IMR-90 (cell line): ENCODE measurements at regions not wholly inside any gene's neighbourhood (a gene's known extent, or its start where the extent isn't known, plus 50 kb on each side); places are given as distances from the start of the nearest gene placed in this dataset.

ENCODE experiments used
- ATAC-seq: fragments of 200-7000 bp; cut with Tn5 transposase; 2 replicates; pipeline ENCODE4 v1.9.1; 2020; ENCODE audit warnings: low read depth, mild to moderate bottlenecking, moderate library complexity
- BruUV-seq: library from RNA; stranded (reverse); fragments of 400-500 nt; replicated peaks from 2 replicates; lab custom pipeline; 2021; lab: Mats Ljungman, UMichigan
- CTCF ChIA-PET: fragments of 300-600 bp; formaldehyde crosslinking; extraction: SDS; loops from one replicate; lab custom pipeline; 2021; ENCODE audit warnings: antibody characterized with exemption; lab: Yijun Ruan, JAX
- POLR2A ChIA-PET: fragments of 300-600 bp; sonication (Branson Sonifier 250); formaldehyde crosslinking; loops from one replicate; lab custom pipeline; 2022; ENCODE audit warnings: antibody characterized with exemption; ENCODE audit not compliant: unreplicated experiment; lab: Charles Lee
- DNase-seq: peaks from one replicate; pipeline ENCODE4 v3.0.0; 2013
- H2AFZ ChIP-seq: replicated peaks from 2 replicates; pipeline ENCODE3; 2013; ENCODE audit warnings: low read length, mild to moderate bottlenecking; ENCODE audit not compliant: poor library complexity
- H2AK5ac ChIP-seq: 2 replicates; pipeline ENCODE4 v1.6.1; 2013; ENCODE audit warnings: low read depth, low read length, inconsistent platforms
- H2AK9ac ChIP-seq: replicated peaks from 2 replicates; pipeline ENCODE3; 2013; ENCODE audit warnings: mild to moderate bottlenecking, low read depth, low read length, moderate library complexity; ENCODE audit not compliant: poor library complexity
- H2BK120ac ChIP-seq: 2 replicates; pipeline ENCODE4 v1.6.1; 2013; ENCODE audit warnings: low read depth, low read length, inconsistent platforms
- H2BK15ac ChIP-seq: 3 replicates; pipeline ENCODE4 v1.6.1; 2013; ENCODE audit warnings: low read depth, low read length, inconsistent platforms
- H2BK20ac ChIP-seq: 2 replicates; pipeline ENCODE4 v1.6.1; 2013; ENCODE audit warnings: low read depth, mild to moderate bottlenecking, inconsistent platforms, low read length, moderate library complexity
- H2BK5ac ChIP-seq: 2 replicates; pipeline ENCODE4 v1.6.1; 2013; ENCODE audit warnings: mild to moderate bottlenecking, low read depth, low read length, inconsistent platforms; ENCODE audit not compliant: poor library complexity, severe bottlenecking
- H3K14ac ChIP-seq: replicated peaks from 2 replicates; pipeline ENCODE4 v1.6.1; 2013; ENCODE audit warnings: low read depth, low read length, inconsistent platforms
- H3K18ac ChIP-seq: 2 replicates; pipeline ENCODE4 v1.6.1; 2013; ENCODE audit warnings: low read depth, low read length, control low read depth
- H3K23ac ChIP-seq: 2 replicates; pipeline ENCODE4 v1.6.1; 2013; ENCODE audit warnings: low read depth, low read length, inconsistent platforms
- H3K27ac ChIP-seq: 2 replicates; pipeline ENCODE4 v1.5.1; 2013; ENCODE audit warnings: mild to moderate bottlenecking, control low read depth, low read length; ENCODE audit not compliant: insufficient read depth
- H3K27me3 ChIP-seq: 2 replicates; pipeline ENCODE4 v1.6.1; 2013; ENCODE audit warnings: low read length; ENCODE audit not compliant: control insufficient read depth, insufficient read depth
- H3K36me3 ChIP-seq: 2 replicates; pipeline ENCODE4 v1.6.1; 2013; ENCODE audit warnings: low read length, mixed read lengths; ENCODE audit not compliant: control insufficient read depth, insufficient read depth
- H3K4ac ChIP-seq: 2 replicates; pipeline ENCODE4 v1.6.1; 2013; ENCODE audit warnings: low read depth, low read length, inconsistent platforms
- H3K4me1 ChIP-seq: 2 replicates; pipeline ENCODE4 v1.6.1; 2013; ENCODE audit warnings: low read length, mixed read lengths; ENCODE audit not compliant: control insufficient read depth, insufficient read depth
- H3K4me2 ChIP-seq: 2 replicates; pipeline ENCODE4 v1.6.1; 2013; ENCODE audit warnings: low read depth, mild to moderate bottlenecking, control low read depth, low read length, moderate library complexity
- H3K4me3 ChIP-seq: 2 replicates; pipeline ENCODE4 v1.5.1; 2013; ENCODE audit warnings: low read depth, mild to moderate bottlenecking, control low read depth, low read length, moderate library complexity; ENCODE audit not compliant: insufficient read depth
- H3K56ac ChIP-seq: 2 replicates; pipeline ENCODE4 v1.6.1; 2013; ENCODE audit warnings: low read length, inconsistent platforms; ENCODE audit not compliant: insufficient read depth; ENCODE audit errors: extremely low read depth
- H3K79me1 ChIP-seq, 2 experiments: 2 replicates each; pipeline ENCODE4 v1.6.1; 2013; ENCODE audit warnings: low read length in 2 of 2, inconsistent platforms in 1 of 2, low read depth in 1 of 2
- H3K9ac ChIP-seq: 2 replicates; pipeline ENCODE4 v1.6.1; 2013; ENCODE audit warnings: low read depth, low read length, control low read depth
- H3K9me1 ChIP-seq: 2 replicates; pipeline ENCODE4 v1.6.1; 2013; ENCODE audit warnings: low read length, inconsistent platforms; ENCODE audit not compliant: insufficient read depth
- H3K9me3 ChIP-seq: 2 replicates; pipeline ENCODE4 v1.6.1; 2013; ENCODE audit warnings: low read length; ENCODE audit not compliant: control insufficient read depth, insufficient read depth
- H4K20me1 ChIP-seq: 2 replicates; pipeline ENCODE4 v1.6.1; 2013; ENCODE audit warnings: low read length, inconsistent platforms; ENCODE audit not compliant: insufficient read depth
- H4K5ac ChIP-seq: 2 replicates; pipeline ENCODE4 v1.6.1; 2013; ENCODE audit warnings: mild to moderate bottlenecking, low read depth, low read length, control low read depth
- H4K8ac ChIP-seq, 2 experiments: 2 replicates each; pipeline ENCODE4 v1.6.1; 2013; ENCODE audit warnings: low read depth in 2 of 2, low read length in 2 of 2, control low read depth in 1 of 2, inconsistent platforms in 1 of 2
- H4K91ac ChIP-seq: 2 replicates; pipeline ENCODE4 v1.6.1; 2013; ENCODE audit warnings: low read depth, low read length, inconsistent platforms; ENCODE audit not compliant: insufficient read depth
- BHLHE40 ChIP-seq: fragments of 150-350 bp; IDR thresholded peaks from 2 replicates; pipeline ENCODE4 v1.6.1; 2016; ENCODE audit warnings: mild to moderate bottlenecking, low read depth, low read length
- CEBPB ChIP-seq: IDR thresholded peaks from 2 replicates; pipeline ENCODE4 v1.6.1; 2012; ENCODE audit warnings: low read depth, low read length, improper control_type of control experiment
- CHD1 ChIP-seq: IDR thresholded peaks from 2 replicates; pipeline ENCODE4 v1.6.1; 2012; ENCODE audit warnings: low read depth, low read length, improper control_type of control experiment
- FOS ChIP-seq: fragments of 150-350 bp; IDR thresholded peaks from 2 replicates; pipeline ENCODE4 v1.6.1; 2016; ENCODE audit warnings: low read depth, low read length
- MAFK ChIP-seq: IDR thresholded peaks from 2 replicates; pipeline ENCODE4 v1.6.1; 2012; ENCODE audit warnings: low read depth, low read length, improper control_type of control experiment
- MAZ ChIP-seq: IDR thresholded peaks from 2 replicates; pipeline ENCODE4 v1.6.1; 2012; ENCODE audit warnings: low read depth, mild to moderate bottlenecking, low read length, improper control_type of control experiment, moderate library complexity, borderline replicate concordance
- MXI1 ChIP-seq: IDR thresholded peaks from 2 replicates; pipeline ENCODE4 v1.6.1; 2012; ENCODE audit warnings: low read depth, mild to moderate bottlenecking, low read length, moderate library complexity, borderline replicate concordance
- NFE2L2 ChIP-seq: fragments of 150-350 bp; IDR thresholded peaks from 2 replicates; pipeline ENCODE4 v1.6.1; 2016; ENCODE audit warnings: low read depth, mild to moderate bottlenecking, low read length
- POLR2A ChIP-seq: IDR thresholded peaks from 2 replicates; pipeline ENCODE4 v1.6.1; 2012; ENCODE audit warnings: mild to moderate bottlenecking, low read depth, low read length
- RAD21 ChIP-seq: IDR thresholded peaks from 2 replicates; pipeline ENCODE4 v1.6.1; 2012; ENCODE audit warnings: low read length, improper control_type of control experiment
- RCOR1 ChIP-seq: IDR thresholded peaks from 2 replicates; pipeline ENCODE4 v1.6.1; 2012; ENCODE audit warnings: mild to moderate bottlenecking, low read length, improper control_type of control experiment; ENCODE audit not compliant: insufficient replicate concordance
- RFX5 ChIP-seq: IDR thresholded peaks from 2 replicates; pipeline ENCODE4 v1.8.0; 2012; ENCODE audit warnings: low read depth, mild to moderate bottlenecking, low read length, moderate library complexity
- SMC3 ChIP-seq: fragments of 150-350 bp; IDR thresholded peaks from 2 replicates; pipeline ENCODE4 v1.6.1; 2016; ENCODE audit warnings: low read depth, mild to moderate bottlenecking, antibody characterized with exemption, low read length, moderate library complexity
- WGBS, 2 experiments: methylation state at CpG; one replicate each; pipeline versions ENCODE4 v1.1.5 to v1.1.7; 2013; ENCODE audit warnings: missing lambda C conversion rate in 2 of 2; ENCODE audit not compliant: insufficient read length in 1 of 2; ENCODE audit errors: extremely low coverage in 2 of 2; 5-methylcytosine and 5-hydroxymethylcytosine counted together
- dilution Hi-C: fragments of 300-500 bp; cut with HindIII; formaldehyde crosslinking; loops from one replicate; pipeline ENCODE4 v1.14.3; 2018; ENCODE audit warnings: low sequenced_read_pairs; ENCODE audit not compliant: unreplicated experiment
- in situ Hi-C: fragments of 300-500 bp; cut with MboI; formaldehyde crosslinking; loops from 3 replicates; pipeline ENCODE4 v1.14.3; 2019; ENCODE audit warnings: low sequenced_read_pairs, inconsistent platforms, mixed read lengths
- intact Hi-C: fragments of 100-400 bp; cut with micrococcal nuclease; formaldehyde crosslinking; loops from 2 replicates; pipeline ENCODE4 v1.10.0; 2022
- TF ChIP-seq, protein P1 (sequence below): conservative IDR thresholded peaks from 2 replicates; pipeline ENCODE4 v1.5.1; 2012; ENCODE audit warnings: mild to moderate bottlenecking, low read depth, low read length, improper control_type of control experiment
- TF ChIP-seq, protein P2 (sequence below): fragments of 150-350 bp; IDR thresholded peaks from 2 replicates; pipeline ENCODE4 v1.6.1; 2016; ENCODE audit warnings: low read depth, mild to moderate bottlenecking, low read length, moderate library complexity, borderline replicate concordance
- TF ChIP-seq, protein P3 (sequence below): fragments of 150-350 bp; IDR thresholded peaks from 2 replicates; pipeline ENCODE4 v1.6.1; 2017; ENCODE audit warnings: mild to moderate bottlenecking, antibody characterized with exemption, low read length, low read depth

DNA sequence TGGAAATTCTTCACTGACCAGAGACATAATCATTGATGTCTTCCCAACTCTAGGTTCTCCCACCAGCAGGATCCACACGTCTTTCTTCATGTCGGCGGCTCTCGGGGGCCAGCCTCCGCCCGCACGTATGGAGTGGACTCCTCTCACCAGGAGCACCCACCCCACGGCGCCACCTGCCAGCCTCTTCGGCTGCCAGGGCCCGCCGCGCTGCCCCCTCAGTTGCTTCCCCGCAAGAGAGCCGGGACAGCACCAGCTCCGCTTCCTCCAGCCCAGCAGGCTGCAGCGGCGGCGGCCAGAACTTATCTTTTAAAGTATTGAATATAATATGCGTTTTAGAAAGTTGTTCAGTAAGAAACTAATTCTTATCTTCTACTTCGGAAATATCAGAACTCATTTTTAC, 273.5 kb downstream of the LIPI start:
- ATAC-seq: no peak
- DNase-seq: no peak
- Histone ChIP-seq H4K91ac (no peak overlapping the region), H3K23ac (no peak overlapping the region), H3K4me1 (no peaks in the 10 kb centered on the region), H3K36me3 (no peaks in the 10 kb centered on the region; the same call in 1 of the 2 replicates), H2AK9ac (no peak overlapping the region), H2BK15ac (no peak overlapping the region), H3K4me2 (no peak overlapping the region), H3K79me1 (no peaks in the 10 kb centered on the region), H3K56ac (no peak overlapping the region), H3K9me1 (no peaks in the 10 kb centered on the region), H2BK120ac (no peak overlapping the region), H2BK20ac (no peak overlapping the region), H4K20me1 (no peaks in the 10 kb centered on the region), H3K18ac (no peak overlapping the region), H2BK5ac (no peak overlapping the region), H4K5ac (no peak overlapping the region), H2AK5ac (no peak overlapping the region), H3K9ac (no peak overlapping the region), H4K8ac (no peak overlapping the region), H2AFZ (no peak overlapping the region), H3K14ac (no peak overlapping the region), H3K4ac (no peak overlapping the region), H3K27me3 (no peaks in the 10 kb centered on the region), H3K9me3 (no peaks in the 10 kb centered on the region; the same call in 1 of the 2 replicates), H3K27ac (no peak overlapping the region), H3K4me3 (no peak overlapping the region)
- in situ Hi-C loops: no loop called here
- intact Hi-C loops: no loop called here
- dilution Hi-C loops: no loop called here
- no TSS peak for BruUV-seq
- ChIA-PET POLR2A (no interaction called here), CTCF (no interaction called here)
- TF ChIP-seq NFE2L2 (no peak), POLR2A (no peak), BHLHE40 (no peak), RCOR1 (no peak), RFX5 (no peak), SMC3 (no peak), CEBPB (no peak), CHD1 (no peak), MAZ (no peak), FOS (no peak), MXI1 (no peak), MAFK (no peak), RAD21 (no peak)
- TF ChIP-seq, protein P1, sequence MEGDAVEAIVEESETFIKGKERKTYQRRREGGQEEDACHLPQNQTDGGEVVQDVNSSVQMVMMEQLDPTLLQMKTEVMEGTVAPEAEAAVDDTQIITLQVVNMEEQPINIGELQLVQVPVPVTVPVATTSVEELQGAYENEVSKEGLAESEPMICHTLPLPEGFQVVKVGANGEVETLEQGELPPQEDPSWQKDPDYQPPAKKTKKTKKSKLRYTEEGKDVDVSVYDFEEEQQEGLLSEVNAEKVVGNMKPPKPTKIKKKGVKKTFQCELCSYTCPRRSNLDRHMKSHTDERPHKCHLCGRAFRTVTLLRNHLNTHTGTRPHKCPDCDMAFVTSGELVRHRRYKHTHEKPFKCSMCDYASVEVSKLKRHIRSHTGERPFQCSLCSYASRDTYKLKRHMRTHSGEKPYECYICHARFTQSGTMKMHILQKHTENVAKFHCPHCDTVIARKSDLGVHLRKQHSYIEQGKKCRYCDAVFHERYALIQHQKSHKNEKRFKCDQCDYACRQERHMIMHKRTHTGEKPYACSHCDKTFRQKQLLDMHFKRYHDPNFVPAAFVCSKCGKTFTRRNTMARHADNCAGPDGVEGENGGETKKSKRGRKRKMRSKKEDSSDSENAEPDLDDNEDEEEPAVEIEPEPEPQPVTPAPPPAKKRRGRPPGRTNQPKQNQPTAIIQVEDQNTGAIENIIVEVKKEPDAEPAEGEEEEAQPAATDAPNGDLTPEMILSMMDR: no peak
- TF ChIP-seq, protein P2, sequence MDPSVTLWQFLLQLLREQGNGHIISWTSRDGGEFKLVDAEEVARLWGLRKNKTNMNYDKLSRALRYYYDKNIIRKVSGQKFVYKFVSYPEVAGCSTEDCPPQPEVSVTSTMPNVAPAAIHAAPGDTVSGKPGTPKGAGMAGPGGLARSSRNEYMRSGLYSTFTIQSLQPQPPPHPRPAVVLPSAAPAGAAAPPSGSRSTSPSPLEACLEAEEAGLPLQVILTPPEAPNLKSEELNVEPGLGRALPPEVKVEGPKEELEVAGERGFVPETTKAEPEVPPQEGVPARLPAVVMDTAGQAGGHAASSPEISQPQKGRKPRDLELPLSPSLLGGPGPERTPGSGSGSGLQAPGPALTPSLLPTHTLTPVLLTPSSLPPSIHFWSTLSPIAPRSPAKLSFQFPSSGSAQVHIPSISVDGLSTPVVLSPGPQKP: no peak
- TF ChIP-seq, protein P3, sequence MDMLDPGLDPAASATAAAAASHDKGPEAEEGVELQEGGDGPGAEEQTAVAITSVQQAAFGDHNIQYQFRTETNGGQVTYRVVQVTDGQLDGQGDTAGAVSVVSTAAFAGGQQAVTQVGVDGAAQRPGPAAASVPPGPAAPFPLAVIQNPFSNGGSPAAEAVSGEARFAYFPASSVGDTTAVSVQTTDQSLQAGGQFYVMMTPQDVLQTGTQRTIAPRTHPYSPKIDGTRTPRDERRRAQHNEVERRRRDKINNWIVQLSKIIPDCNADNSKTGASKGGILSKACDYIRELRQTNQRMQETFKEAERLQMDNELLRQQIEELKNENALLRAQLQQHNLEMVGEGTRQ: no peak
- no CpG with 5 or more reads among the region's 21 CpGs for WGBS, 2 experiments
